Right atrium auricular region (tissue), 2 donors: ENCODE measurements at regions not wholly inside any gene's neighbourhood (a gene's known extent, or its start where the extent isn't known, plus 50 kb on each side); places are given as distances from the start of the nearest gene placed in this dataset.

Experiments
- DNase-seq: peaks from one replicate; pipeline ENCODE4 v3.0.0-alpha.2; 2019; ENCODE audit warnings: low spot score
- H3K27ac ChIP-seq, 2 donors: fragments of 200-600 bp; sonication (generic); 1 replicate in 1 of 2; 2 replicates in 1 of 2; pipeline ENCODE4 v1.5.1; 2016 to 2019
- H3K27me3 ChIP-seq, 2 donors: fragments of 200-600 bp; sonication (generic); one replicate each; pipeline versions ENCODE4 v1.5.1 to v1.6.0; 2017 to 2019
- H3K36me3 ChIP-seq: fragments of 200-600 bp; sonication (generic); one replicate; pipeline ENCODE4 v1.5.1; 2016
- H3K4me1 ChIP-seq, 2 donors: fragments of 200-600 bp; sonication (generic); one replicate each; pipeline versions ENCODE4 v1.5.1 to v1.6.0; 2017 to 2019
- H3K4me3 ChIP-seq, 2 donors: fragments of 200-600 bp; sonication (generic); 1 replicate in 1 of 2; 2 replicates in 1 of 2; pipeline ENCODE4 v1.5.1; 2017 to 2019; ENCODE audit warnings: mild to moderate bottlenecking in 1 of 2, moderate library complexity in 1 of 2
- H3K9me3 ChIP-seq, 2 donors: fragments of 200-600 bp; sonication (generic); one replicate each; pipeline ENCODE4 v1.5.1; 2019
- CTCF ChIP-seq, 2 donors: fragments of 200-600 bp; sonication (generic); IDR thresholded peaks; one replicate each; pipeline ENCODE4 v1.5.1; 2019; ENCODE audit warnings: antibody characterized with exemption in 2 of 2

DNA sequence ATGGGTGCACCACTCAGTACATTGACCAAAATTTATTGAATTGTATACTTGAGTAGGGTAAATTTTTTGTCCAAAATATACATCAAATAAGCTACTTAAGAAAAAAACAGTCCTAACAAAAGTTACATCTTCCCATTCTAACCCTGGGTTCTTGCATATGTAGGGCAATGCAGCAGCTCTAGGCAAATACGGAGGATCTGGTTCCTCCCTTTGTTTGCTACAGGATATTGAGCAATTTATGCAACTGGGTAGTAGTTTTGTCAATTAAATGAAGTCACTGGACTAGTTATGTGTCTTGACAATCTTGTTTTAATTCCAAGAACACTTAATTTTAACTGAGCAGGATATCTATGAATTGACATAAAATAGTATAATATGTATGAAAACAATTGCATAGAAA is 1507.2 kb upstream of the PIK3C3 start:
- no peak for DNase-seq
- H3K4me1 ChIP-seq: no peaks in the 10 kb centered on the region
- no peaks in the 10 kb centered on the region for H3K27me3 ChIP-seq
- no peaks in the 10 kb centered on the region for H3K9me3 ChIP-seq
- TF ChIP-seq CTCF (IDR thresholded peaks at IDR 0.05): no peak
- no peak overlapping the region for H3K27ac ChIP-seq
- no peaks in the 10 kb centered on the region for H3K36me3 ChIP-seq
- H3K4me3 ChIP-seq: no peak overlapping the region

DNA sequence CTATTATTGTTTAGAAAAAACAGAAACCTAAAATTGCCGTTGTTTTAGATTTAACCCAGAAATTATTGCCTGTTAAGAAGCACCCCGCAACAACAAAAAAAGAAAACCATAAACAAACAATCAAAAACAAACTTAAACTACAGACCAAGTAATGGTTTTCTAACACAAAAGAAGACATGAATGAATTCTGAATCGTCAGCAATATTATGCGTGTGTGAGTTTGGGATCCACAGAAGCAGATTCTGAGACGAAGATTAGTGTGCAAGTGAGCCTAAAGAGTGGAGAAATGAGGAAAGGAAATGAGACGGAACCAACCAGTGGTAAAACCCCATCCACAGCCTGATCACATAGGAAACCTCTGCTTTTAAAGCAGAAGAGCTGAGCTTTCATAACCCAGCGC is 1514.9 kb upstream of the PIK3C3 start:
- H3K4me1 ChIP-seq: no peaks in the 10 kb centered on the region
- DNase-seq: no peak
- H3K27me3 ChIP-seq: no peaks in the 10 kb centered on the region
- H3K36me3 ChIP-seq: no peaks in the 10 kb centered on the region
- H3K4me3 ChIP-seq: no peak overlapping the region
- TF ChIP-seq CTCF (IDR thresholded peaks at IDR 0.05): no peak
- H3K9me3 ChIP-seq: no peaks in the 10 kb centered on the region
- no peak overlapping the region for H3K27ac ChIP-seq

DNA sequence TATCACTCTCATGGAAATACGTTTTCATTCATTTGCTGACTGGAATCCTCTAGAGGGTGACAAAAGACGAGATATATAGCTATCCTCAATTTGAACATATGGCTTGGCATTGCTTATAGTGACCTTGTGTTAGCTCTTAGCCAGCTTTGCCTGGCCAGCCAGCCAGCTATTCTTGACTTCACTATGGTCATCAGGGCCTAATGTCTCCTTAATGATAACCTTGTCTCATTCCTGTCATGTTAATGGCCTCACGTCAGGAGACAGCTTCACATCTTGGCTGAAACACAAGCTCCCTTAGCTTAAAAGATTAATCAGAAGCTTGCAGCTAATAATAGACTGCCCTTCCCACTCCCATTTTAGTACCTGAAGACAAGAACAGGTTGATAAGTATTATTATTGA is 1517.5 kb upstream of the PIK3C3 start:
- no peaks in the 10 kb centered on the region for H3K9me3 ChIP-seq
- H3K27ac ChIP-seq: peak overlapping the region in 1 of 2 donors; percentile 49
- H3K36me3 ChIP-seq: no peaks in the 10 kb centered on the region
- no peaks in the 10 kb centered on the region for H3K27me3 ChIP-seq
- H3K4me1 ChIP-seq: no peaks in the 10 kb centered on the region
- H3K4me3 ChIP-seq: no peak overlapping the region
- TF ChIP-seq CTCF (IDR thresholded peaks at IDR 0.05): no peak
- no peak for DNase-seq

- no peak overlapping the region for H3K4me3 ChIP-seq
- TF ChIP-seq CTCF (IDR thresholded peaks at IDR 0.05): no peak
These were observed 1523.7 kb upstream of the PIK3C3 start for GRCh38 chr18:40431071-40431985.

DNA sequence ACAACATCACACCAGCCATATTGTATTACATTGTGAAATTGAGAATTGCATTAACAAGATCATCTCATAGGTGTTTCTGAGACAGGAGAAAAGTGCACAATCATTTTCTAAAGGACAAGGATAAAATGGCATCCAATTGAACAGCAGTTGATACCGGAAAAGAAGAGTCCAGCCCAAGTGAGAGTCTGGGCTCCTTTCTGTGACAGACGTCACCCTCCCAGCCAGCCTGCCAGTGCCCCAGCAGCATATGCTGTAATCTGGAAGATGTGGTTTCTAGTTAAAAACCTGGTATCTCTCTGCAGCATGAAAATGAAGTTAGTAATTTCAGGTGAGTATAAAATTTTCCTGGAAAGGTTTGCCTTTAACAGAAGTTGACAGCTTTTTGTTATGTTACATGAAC is 1531.7 kb upstream of the PIK3C3 start:
- no peak for DNase-seq
- Histone ChIP-seq H3K36me3 (no peaks in the 10 kb centered on the region), H3K4me3 (no peak overlapping the region), H3K4me1 (no peaks in the 10 kb centered on the region), H3K27me3 (no peaks in the 10 kb centered on the region), H3K9me3 (no peaks in the 10 kb centered on the region), H3K27ac (no peak overlapping the region)
- TF ChIP-seq CTCF (IDR thresholded peaks at IDR 0.05): no peak

More at GRCh38 chr18:40431071-40431985, 1523.7 kb upstream of the PIK3C3 start:
- no peaks in the 10 kb centered on the region for H3K4me1 ChIP-seq
- DNase-seq: no peak
- H3K27ac ChIP-seq: no peak overlapping the region
- no peaks in the 10 kb centered on the region for H3K36me3 ChIP-seq
- H3K27me3 ChIP-seq: no peaks in the 10 kb centered on the region
- no peaks in the 10 kb centered on the region for H3K9me3 ChIP-seq
